ENCODE measurements at regions not wholly inside any gene's neighbourhood (a gene's known extent, or its start where the extent isn't known, plus 50 kb on each side); places are given as distances from the start of the nearest gene placed in this dataset.

- TF ChIP-seq POLR2AphosphoS5 (IDR thresholded peaks at IDR 0.05; ENCODE audit: low read depth), result no peak
- TF ChIP-seq CTCF (IDR thresholded peaks at IDR 0.05; ENCODE audit: insufficient read depth, low read length), result no peak
Observed at GRCh38 chr2:221689140-221689539, 117.0 kb upstream of the EPHA4 start.
